ENCODE measurements at regions not wholly inside any gene's neighbourhood (a gene's known extent, or its start where the extent isn't known, plus 50 kb on each side); places are given as distances from the start of the nearest gene placed in this dataset.

DNA sequence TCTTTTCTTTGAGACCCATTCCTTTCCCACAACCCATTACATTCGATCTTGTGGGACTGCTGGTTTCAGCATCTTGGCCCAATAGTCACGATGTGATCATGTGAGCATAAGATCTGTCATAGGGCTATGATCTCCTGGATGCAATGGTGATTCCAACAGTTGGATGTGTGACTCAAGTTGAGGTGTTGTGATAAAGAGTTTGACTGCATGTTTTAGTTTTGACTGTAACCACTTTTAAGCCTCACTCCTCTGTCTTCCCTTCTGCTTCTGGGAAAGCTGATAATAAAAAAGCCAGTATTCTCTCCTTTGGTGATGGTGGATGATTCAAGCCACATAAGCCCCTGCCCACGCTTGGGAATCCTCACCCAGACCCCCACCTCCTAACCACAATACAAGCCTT lies 117.0 kb upstream of the ASCC3 start (continued):
- TF ChIP-seq ZBTB33 (IDR thresholded peaks at IDR 0.05), result no peak
- TF ChIP-seq HNF4G (IDR thresholded peaks at IDR 0.05), result no peak
- no peak for TF ChIP-seq RAD21 (IDR thresholded peaks at IDR 0.05)
- no peak for TF ChIP-seq HNF4A (conservative IDR thresholded peaks at IDR 0.05)
- no peak for TF ChIP-seq EGR1 (IDR thresholded peaks at IDR 0.05; ENCODE audit: low read depth in 2 of 2)
- TF ChIP-seq JUND (IDR thresholded peaks at IDR 0.05), result no peak
- no peak for TF ChIP-seq FOXA2 (IDR thresholded peaks at IDR 0.05)
- no peak for TF ChIP-seq YY1 (IDR thresholded peaks at IDR 0.05)
- TF ChIP-seq GABPA (IDR thresholded peaks at IDR 0.05 in 1 of 2, conservative IDR thresholded peaks at IDR 0.05 in 1 of 2), result no peak
- TF ChIP-seq, protein P1, sequence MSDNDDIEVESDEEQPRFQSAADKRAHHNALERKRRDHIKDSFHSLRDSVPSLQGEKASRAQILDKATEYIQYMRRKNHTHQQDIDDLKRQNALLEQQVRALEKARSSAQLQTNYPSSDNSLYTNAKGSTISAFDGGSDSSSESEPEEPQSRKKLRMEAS (IDR thresholded peaks at IDR 0.05), result no peak
- no peak for TF ChIP-seq SP1 (IDR thresholded peaks at IDR 0.05)

DNA sequence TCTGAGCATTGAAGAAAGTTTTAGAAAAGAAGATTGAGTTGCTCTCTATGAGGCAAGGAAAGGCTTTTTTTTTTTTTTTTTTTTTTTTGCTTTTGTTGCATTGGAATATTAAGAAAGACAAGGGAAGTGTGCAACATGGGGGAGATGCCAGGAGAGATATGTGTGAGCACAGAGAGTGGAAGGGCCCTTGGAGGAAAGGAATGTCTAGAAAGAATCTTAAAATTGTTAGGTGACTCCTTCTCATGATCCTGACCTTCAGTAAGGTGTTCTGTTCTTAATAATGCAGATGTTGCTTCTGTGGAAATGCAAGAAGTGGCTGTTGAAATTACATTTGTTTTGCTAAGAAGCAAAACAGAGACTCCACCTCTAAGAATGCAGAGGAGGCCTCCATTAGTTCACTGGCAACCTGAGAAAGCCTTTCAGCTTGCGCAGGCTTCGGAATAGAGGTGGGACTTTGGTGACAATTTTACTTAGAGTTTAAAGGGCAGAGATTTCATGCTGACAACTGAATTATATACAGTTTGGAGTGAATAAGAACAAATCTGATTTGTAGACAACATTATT lies 118.0 kb upstream of the ASCC3 start:
- Histone ChIP-seq H3K9ac (ENCODE audit: low read depth in 1 of 2, low read length in 2 of 2) (no peak overlapping the region), H3K27ac (ENCODE audit: low read depth in 1 of 2, low read length in 2 of 2) (no peak overlapping the region), H3K36me3 (ENCODE audit: control insufficient read depth in 4 of 4, insufficient read depth in 3 of 4, low read depth in 1 of 4, low read length in 3 of 4) (no peaks in the 10 kb centered on the region), H3K4me1 (ENCODE audit: control insufficient read depth in 4 of 4, insufficient read depth in 4 of 4, low read length in 3 of 4) (no peaks in the 10 kb centered on the region), H3K4me3 (ENCODE audit: low read depth in 1 of 3, low read length in 3 of 3) (no peak overlapping the region), H3K9me3 (ENCODE audit: control insufficient read depth in 4 of 4, low read length in 3 of 4) (no peaks in the 10 kb centered on the region), H3K27me3 (ENCODE audit: control insufficient read depth in 4 of 4, insufficient read depth in 4 of 4, low read length in 3 of 4) (no peaks in the 10 kb centered on the region)
- 55% methylated on average over 2 of the region's 2 CpGs for WGBS
- no peak for TF ChIP-seq HNF4A (conservative IDR thresholded peaks at IDR 0.05)
- no peak for TF ChIP-seq TAF1 (conservative IDR thresholded peaks at IDR 0.05)
- no peak for TF ChIP-seq RAD21 (IDR thresholded peaks at IDR 0.05)
- TF ChIP-seq SP1 (IDR thresholded peaks at IDR 0.05), result no peak
- no peak for TF ChIP-seq JUND (IDR thresholded peaks at IDR 0.05)
- no peak for TF ChIP-seq ATF3 (IDR thresholded peaks at IDR 0.05)
- TF ChIP-seq FOXA1 (IDR thresholded peaks at IDR 0.05), result no peak
- TF ChIP-seq, protein P2, sequence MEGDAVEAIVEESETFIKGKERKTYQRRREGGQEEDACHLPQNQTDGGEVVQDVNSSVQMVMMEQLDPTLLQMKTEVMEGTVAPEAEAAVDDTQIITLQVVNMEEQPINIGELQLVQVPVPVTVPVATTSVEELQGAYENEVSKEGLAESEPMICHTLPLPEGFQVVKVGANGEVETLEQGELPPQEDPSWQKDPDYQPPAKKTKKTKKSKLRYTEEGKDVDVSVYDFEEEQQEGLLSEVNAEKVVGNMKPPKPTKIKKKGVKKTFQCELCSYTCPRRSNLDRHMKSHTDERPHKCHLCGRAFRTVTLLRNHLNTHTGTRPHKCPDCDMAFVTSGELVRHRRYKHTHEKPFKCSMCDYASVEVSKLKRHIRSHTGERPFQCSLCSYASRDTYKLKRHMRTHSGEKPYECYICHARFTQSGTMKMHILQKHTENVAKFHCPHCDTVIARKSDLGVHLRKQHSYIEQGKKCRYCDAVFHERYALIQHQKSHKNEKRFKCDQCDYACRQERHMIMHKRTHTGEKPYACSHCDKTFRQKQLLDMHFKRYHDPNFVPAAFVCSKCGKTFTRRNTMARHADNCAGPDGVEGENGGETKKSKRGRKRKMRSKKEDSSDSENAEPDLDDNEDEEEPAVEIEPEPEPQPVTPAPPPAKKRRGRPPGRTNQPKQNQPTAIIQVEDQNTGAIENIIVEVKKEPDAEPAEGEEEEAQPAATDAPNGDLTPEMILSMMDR (IDR thresholded peaks at IDR 0.05; ENCODE audit: low read depth, low read length, missing input control), result no peak
- TF ChIP-seq REST (IDR thresholded peaks at IDR 0.05), result no peak
- TF ChIP-seq, protein P1 (IDR thresholded peaks at IDR 0.05), result no peak
- no peak for TF ChIP-seq NR2F2 (IDR thresholded peaks at IDR 0.05)
- TF ChIP-seq HNF4G (IDR thresholded peaks at IDR 0.05), result no peak
- no peak for TF ChIP-seq RXRA (IDR thresholded peaks at IDR 0.05)
- no peak for TF ChIP-seq YY1 (IDR thresholded peaks at IDR 0.05)
- TF ChIP-seq FOXA2 (IDR thresholded peaks at IDR 0.05), result no peak
- no peak for DNase-seq (ENCODE audit: low spot score)
